ENCODE measurements at regions not wholly inside any gene's neighbourhood (a gene's known extent, or its start where the extent isn't known, plus 50 kb on each side); places are given as distances from the start of the nearest gene placed in this dataset.

DNA sequence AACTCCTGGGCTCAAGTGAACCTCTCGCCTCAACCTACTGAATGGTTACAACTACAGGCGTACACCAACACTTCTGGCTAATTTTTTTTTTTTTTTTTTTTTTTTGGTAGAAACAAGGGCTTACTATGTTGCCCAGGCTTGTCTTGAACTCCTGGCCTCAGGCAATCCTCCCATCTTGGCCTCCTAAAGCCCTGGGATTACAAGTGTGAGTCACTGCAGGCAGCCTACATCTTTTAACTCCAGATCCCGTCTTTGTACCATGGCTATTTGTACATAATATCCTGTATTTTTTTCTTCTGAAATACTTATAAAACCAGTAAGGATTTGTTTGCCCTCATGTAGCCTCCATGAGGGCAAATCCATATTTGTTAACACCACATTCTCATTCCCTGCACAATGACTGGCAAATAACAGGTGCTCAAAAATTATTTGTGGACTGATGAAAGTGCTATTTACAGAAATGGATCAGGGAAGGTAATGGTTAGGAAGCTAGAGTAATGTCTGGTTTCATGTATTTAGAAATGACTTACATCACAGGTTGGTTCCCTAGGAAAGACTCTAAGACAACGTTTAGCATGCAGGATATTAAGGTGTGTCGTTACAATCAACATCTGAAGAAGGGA lies 51.9 kb upstream of the POU5F2 start:
- Histone ChIP-seq H3K23ac (ENCODE audit: insufficient read length) (no peak overlapping the region), H3K23me2 (ENCODE audit: low read depth, low read length) (no peaks in the 10 kb centered on the region), H3K79me2 (ENCODE audit: control insufficient read depth in 1 of 2, insufficient read depth in 2 of 2, low read length in 2 of 2) (no peaks in the 10 kb centered on the region), H4K91ac (replicated peaks; ENCODE audit: insufficient read length, low read length) (no peak overlapping the region), H3K9me3 (ENCODE audit: insufficient read depth in 2 of 2, low read depth in 1 of 2, low read length in 1 of 2) (no peaks in the 10 kb centered on the region), H2BK120ac (replicated peaks; ENCODE audit: low read depth, low read length) (no peak overlapping the region), H4K20me1 (replicated peaks in 1 of 2; ENCODE audit: control insufficient read depth in 1 of 2, insufficient read depth in 2 of 2, low read length in 2 of 2) (peaks cover 0 to 2% of the 10 kb centered on the region in 2 experiments), H2AK5ac (ENCODE audit: low read depth, low read length) (no peak overlapping the region), H3K9ac (replicated peaks in 1 of 4; ENCODE audit: extremely low read depth in 1 of 4, low read depth in 3 of 4, low read length in 3 of 4) (no peak overlapping the region), H3K4me3 (ENCODE audit: extremely low read depth in 1 of 4, insufficient read depth in 2 of 4, low read depth in 3 of 4, low read length in 4 of 4) (no peak overlapping the region), H2BK12ac (ENCODE audit: low read depth, low read length) (no peak overlapping the region), H3K36me3 (ENCODE audit: control insufficient read depth in 2 of 4, insufficient read depth in 4 of 4, low read length in 3 of 4) (no peaks in the 10 kb centered on the region), H3K18ac (ENCODE audit: extremely low read depth, low read length) (no peak overlapping the region), H3K4me1 (replicated peaks in 1 of 4; ENCODE audit: control insufficient read depth in 3 of 4, insufficient read depth in 4 of 4, low read length in 3 of 4) (no peaks in the 10 kb centered on the region; a peak in 1 of 7 replicates), H3K4me2 (ENCODE audit: insufficient read depth in 1 of 2, low read depth in 2 of 2, low read length in 2 of 2) (no peak overlapping the region), H2BK5ac (ENCODE audit: low read depth, low read length) (no peak overlapping the region), H3K14ac (ENCODE audit: insufficient read length) (no peak overlapping the region), H2BK20ac (ENCODE audit: low read length) (no peak overlapping the region), H3K4ac (replicated peaks; ENCODE audit: insufficient read length, low read depth, low read length) (no peak overlapping the region), H2BK15ac (ENCODE audit: low read length) (no peak overlapping the region), H3K27ac (ENCODE audit: low read depth, low read length) (no peak overlapping the region), H3K79me1 (ENCODE audit: low read depth, low read length) (no peaks in the 10 kb centered on the region), H3K56ac (replicated peaks; ENCODE audit: insufficient read length, low read depth, low read length) (no peak overlapping the region), H4K8ac (ENCODE audit: extremely low read depth, insufficient read depth, low read length) (no peak overlapping the region), H2AFZ (ENCODE audit: low read length) (no peak overlapping the region), H3K27me3 (replicated peaks in 1 of 4; ENCODE audit: control insufficient read depth in 3 of 4, extremely low read depth in 1 of 4, insufficient read depth in 3 of 4, low read length in 3 of 4) (no peaks in the 10 kb centered on the region), H4K5ac (ENCODE audit: insufficient read length, low read depth, low read length) (no peak overlapping the region)
- ChIA-PET CTCF (ENCODE audit: partially characterized antibody) (interaction anchor here (0.7 to 3.5 kb wide), 7 partner anchors 9 to 650 kb away, joined by 3 to 16 read pairs (median 3); no protein-coding TSS in a partner anchor), POLR2A (ENCODE audit: partially characterized antibody) (no interaction called here)
- FAIRE-seq (no peak), DNase-seq (ENCODE audit: low read depth in 1 of 2, low spot score in 2 of 2) (no peak)
- 96% methylated on average over 5 of the region's 5 CpGs; no CpG with 5 or more reads in 1 of the 2 experiments for WGBS, 2 experiments (ENCODE audit: extremely low coverage in 1 of 2, insufficient coverage in 1 of 2, insufficient read length in 1 of 2, insufficient replicate concordance in 2 of 2, low coverage in 1 of 2, low lambda C conversion rate in 2 of 2, missing lambda C conversion rate in 1 of 2)
- no peak for TF ChIP-seq SP4 (IDR thresholded peaks at IDR 0.05; ENCODE audit: low read length)
- TF ChIP-seq YY1 (IDR thresholded peaks at IDR 0.05; ENCODE audit: low read depth, low read length), result no peak
- no peak for TF ChIP-seq GABPA (IDR thresholded peaks at IDR 0.05; ENCODE audit: borderline replicate concordance, insufficient read depth, low read length)

Data from H1 (cell line).